Neural crest cell (in vitro differentiated cells): ENCODE measurements at regions not wholly inside any gene's neighbourhood (a gene's known extent, or its start where the extent isn't known, plus 50 kb on each side); places are given as distances from the start of the nearest gene placed in this dataset.

Source experiments
- DNase-seq: peaks from one replicate; pipeline ENCODE4 v3.0.0; 2021; ENCODE audit warnings: low read depth, mixed read lengths, low spot score
- H3K27ac Mint-ChIP-seq: one replicate; pipeline ENCODE4 v1.8.0; 2021; ENCODE audit warnings: mild to moderate bottlenecking, mixed read lengths; ENCODE audit not compliant: unreplicated experiment
- H3K27me3 Mint-ChIP-seq: 2 replicates; pipeline ENCODE4 v1.8.0; 2021; ENCODE audit warnings: low read depth, mild to moderate bottlenecking, mixed read lengths
- H3K36me3 Mint-ChIP-seq: 2 replicates; pipeline ENCODE4 v1.8.0; 2021; ENCODE audit warnings: low read depth, mild to moderate bottlenecking, mixed read lengths
- H3K4me1 Mint-ChIP-seq: 2 replicates; pipeline ENCODE4 v1.8.0; 2021; ENCODE audit warnings: mixed read lengths
- H3K4me3 Mint-ChIP-seq: one replicate; pipeline ENCODE4 v1.8.0; 2021; ENCODE audit warnings: mild to moderate bottlenecking, mixed read lengths
- H3K9me3 Mint-ChIP-seq: 2 replicates; pipeline ENCODE4 v1.8.0; 2021; ENCODE audit warnings: mixed read lengths
- TF ChIP-seq, protein P1 (sequence below): fragments of 200-600 bp; sonication (generic); conservative IDR thresholded peaks from 2 replicates; pipeline ENCODE4 v1.5.0; 2021; ENCODE audit warnings: antibody characterized with exemption, mild to moderate bottlenecking

DNA sequence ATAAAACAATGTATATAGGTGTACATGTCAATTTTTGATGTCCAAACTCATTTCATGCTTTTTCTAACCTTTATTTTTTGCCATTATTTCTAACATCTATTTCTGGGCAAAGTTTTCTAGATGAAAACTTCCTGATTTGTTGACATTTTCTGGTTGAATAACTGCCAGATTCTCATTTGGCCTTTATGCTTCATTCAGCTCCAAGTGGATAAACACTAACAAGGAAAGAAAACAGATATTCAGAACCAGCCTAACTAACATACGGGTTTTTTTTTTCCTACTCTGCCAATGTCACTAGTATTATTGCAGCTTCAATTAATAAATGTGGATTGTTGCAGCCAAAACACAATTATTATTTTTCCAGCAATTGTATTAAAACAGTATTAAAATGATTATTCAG is 50.9 kb upstream of the RAP1GDS1 start:
- no peaks in the 10 kb centered on the region for H3K27me3 Mint-ChIP-seq
- H3K36me3 Mint-ChIP-seq: no peaks in the 10 kb centered on the region
- H3K4me3 Mint-ChIP-seq: no peak overlapping the region
- no peak for DNase-seq
- no peaks in the 10 kb centered on the region for H3K9me3 Mint-ChIP-seq
- TF ChIP-seq, protein P1, sequence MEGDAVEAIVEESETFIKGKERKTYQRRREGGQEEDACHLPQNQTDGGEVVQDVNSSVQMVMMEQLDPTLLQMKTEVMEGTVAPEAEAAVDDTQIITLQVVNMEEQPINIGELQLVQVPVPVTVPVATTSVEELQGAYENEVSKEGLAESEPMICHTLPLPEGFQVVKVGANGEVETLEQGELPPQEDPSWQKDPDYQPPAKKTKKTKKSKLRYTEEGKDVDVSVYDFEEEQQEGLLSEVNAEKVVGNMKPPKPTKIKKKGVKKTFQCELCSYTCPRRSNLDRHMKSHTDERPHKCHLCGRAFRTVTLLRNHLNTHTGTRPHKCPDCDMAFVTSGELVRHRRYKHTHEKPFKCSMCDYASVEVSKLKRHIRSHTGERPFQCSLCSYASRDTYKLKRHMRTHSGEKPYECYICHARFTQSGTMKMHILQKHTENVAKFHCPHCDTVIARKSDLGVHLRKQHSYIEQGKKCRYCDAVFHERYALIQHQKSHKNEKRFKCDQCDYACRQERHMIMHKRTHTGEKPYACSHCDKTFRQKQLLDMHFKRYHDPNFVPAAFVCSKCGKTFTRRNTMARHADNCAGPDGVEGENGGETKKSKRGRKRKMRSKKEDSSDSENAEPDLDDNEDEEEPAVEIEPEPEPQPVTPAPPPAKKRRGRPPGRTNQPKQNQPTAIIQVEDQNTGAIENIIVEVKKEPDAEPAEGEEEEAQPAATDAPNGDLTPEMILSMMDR: no peak
- no peaks in the 10 kb centered on the region for H3K4me1 Mint-ChIP-seq
- H3K27ac Mint-ChIP-seq: no peak overlapping the region

DNA sequence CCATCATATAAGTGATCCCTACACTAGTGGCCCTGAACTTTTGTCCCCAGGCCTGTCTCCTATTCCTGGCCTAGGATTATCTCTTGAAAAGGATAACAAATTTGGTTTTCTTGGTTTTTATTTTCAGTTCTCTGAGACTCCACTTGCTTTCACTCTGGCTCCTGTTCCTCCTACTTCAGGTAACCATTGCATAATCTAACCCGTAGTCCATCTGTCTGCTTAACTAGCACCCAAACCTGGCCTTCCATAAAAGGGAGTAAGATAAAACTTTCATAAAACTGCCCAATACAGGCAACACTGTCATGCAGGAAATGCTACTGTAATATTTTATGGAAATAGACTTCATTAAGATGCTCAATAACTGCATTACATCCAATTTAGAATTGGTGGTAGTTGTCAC is 52.1 kb upstream of the RAP1GDS1 start:
- Mint-ChIP-seq H3K27me3 (no peaks in the 10 kb centered on the region), H3K4me3 (no peak overlapping the region), H3K4me1 (no peaks in the 10 kb centered on the region), H3K9me3 (no peaks in the 10 kb centered on the region), H3K27ac (no peak overlapping the region), H3K36me3 (no peaks in the 10 kb centered on the region)
- no peak for DNase-seq
- TF ChIP-seq, protein P1: no peak

DNA sequence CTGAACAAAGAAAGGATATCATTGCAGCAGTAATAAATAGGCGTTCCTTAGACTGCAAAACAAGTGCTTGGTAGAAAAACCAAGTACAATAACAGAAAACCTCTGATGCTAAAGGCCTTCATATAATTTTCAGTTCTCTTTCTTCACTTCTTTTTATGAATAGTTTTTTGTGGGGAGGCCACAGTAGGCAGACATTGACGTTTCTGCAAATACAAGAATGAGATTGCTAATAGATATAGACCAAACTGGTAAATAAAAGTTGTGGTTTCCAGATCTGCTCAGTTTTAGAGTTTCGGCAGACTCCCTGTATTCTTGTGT is 57.0 kb upstream of the RAP1GDS1 start:
- TF ChIP-seq, protein P1: no peak
- no peaks in the 10 kb centered on the region for H3K4me1 Mint-ChIP-seq
- no peaks in the 10 kb centered on the region for H3K27me3 Mint-ChIP-seq
- H3K9me3 Mint-ChIP-seq: peaks cover 3% of the 10 kb centered on the region
- no peak overlapping the region for H3K27ac Mint-ChIP-seq
- no peak overlapping the region for H3K4me3 Mint-ChIP-seq
- H3K36me3 Mint-ChIP-seq: no peaks in the 10 kb centered on the region
- no peak for DNase-seq

DNA sequence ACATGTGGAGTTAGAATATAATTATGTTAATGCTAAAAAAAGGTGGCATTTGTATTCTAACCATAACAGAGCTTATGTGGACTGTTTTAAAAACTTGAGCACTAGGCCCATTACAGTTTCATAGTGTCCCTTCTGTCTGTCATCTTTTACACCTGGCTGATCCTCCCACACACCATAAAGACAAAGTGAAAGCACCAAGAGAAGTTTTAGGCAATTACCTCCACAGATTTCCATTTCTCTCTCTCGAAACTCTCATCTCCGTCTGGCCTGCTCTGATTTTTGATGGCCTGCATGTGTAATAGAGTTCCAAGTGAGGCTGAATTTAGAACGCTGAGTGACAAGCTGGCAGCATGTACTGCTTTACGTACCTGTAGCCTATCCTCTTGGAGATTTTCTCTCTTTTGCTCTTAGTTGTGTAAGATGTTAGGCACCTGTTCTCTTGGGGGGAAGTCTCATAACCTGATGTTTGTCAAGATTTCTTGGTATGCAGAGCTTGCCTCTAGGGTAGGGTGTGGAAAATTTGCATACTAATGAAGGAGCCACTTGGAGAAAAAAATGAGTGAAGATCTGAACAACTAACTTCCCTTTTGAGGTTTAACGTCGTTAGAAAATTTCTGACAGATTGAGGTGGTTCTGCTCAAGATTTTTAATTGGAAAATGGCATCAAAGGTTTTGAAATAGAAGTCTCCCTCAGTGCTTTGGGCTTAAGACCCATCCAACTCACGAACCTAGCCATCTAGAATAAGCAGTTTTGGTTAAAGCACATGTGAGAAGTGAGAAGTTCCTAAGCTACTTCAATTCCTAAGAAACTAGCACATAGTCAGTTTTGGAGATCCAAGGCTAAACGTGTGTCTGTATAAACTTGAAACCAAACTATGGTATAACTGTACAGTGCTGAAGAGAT is 57.6 kb upstream of the RAP1GDS1 start:
- no peak overlapping the region for H3K27ac Mint-ChIP-seq
- no peaks in the 10 kb centered on the region for H3K4me1 Mint-ChIP-seq
- H3K36me3 Mint-ChIP-seq: no peaks in the 10 kb centered on the region
- TF ChIP-seq, protein P1: no peak
- H3K27me3 Mint-ChIP-seq: no peaks in the 10 kb centered on the region
- H3K9me3 Mint-ChIP-seq: peaks cover 3% of the 10 kb centered on the region
- H3K4me3 Mint-ChIP-seq: no peak overlapping the region
- no peak for DNase-seq

DNA sequence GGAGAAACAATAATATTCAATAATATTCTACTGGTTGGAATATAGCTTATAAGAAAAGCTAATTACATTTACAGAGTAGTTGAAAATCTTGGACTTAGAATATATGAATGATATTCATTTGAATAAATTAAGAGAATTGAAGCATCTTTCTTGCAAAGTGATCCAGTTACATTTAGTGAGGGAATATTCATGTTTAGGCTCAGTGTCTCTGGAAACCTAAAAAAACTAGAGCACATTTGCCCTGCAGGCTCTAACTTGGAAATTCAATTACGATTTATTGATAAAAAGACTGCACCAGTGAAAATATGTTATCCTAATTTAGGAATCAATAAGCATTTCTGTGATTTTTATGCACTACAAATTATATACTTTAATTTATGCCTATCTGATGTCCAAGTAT is 58.3 kb upstream of the RAP1GDS1 start:
- no peak for DNase-seq
- TF ChIP-seq, protein P1: no peak
- H3K36me3 Mint-ChIP-seq: no peaks in the 10 kb centered on the region
- H3K27ac Mint-ChIP-seq: no peak overlapping the region
- no peaks in the 10 kb centered on the region for H3K27me3 Mint-ChIP-seq
- H3K9me3 Mint-ChIP-seq: peaks cover 8% of the 10 kb centered on the region
- H3K4me3 Mint-ChIP-seq: no peak overlapping the region
- H3K4me1 Mint-ChIP-seq: no peaks in the 10 kb centered on the region
